HK-2 (cell line): ENCODE measurements at regions not wholly inside any gene's neighbourhood (a gene's known extent, or its start where the extent isn't known, plus 50 kb on each side); places are given as distances from the start of the nearest gene placed in this dataset.

Experiments used
- DNase-seq: peaks from one replicate; pipeline ENCODE4 v3.0.0-alpha.2; 2018; ENCODE audit not compliant: unreplicated experiment

DNA sequence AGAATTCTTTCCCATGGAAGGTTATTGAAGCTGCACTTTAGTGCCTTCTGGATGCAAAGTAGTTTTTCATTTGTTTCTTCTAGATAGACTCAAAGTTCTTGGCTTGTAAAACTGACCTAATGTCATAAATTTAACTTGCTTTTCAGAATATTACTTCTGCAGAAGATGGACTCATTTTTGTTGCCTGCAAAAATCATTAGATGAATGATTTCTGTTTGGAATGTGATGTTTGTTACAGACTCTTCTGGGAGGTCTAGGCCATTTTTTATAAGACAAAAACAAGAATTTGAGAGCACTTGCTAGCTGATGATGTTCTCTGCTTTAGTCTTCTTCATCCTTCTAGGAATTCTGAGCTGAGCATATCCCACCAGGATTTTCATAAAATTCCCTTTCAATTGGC, 308.6 kb upstream of the GIMD1 start:
- DNase-seq, result no peak

DNA sequence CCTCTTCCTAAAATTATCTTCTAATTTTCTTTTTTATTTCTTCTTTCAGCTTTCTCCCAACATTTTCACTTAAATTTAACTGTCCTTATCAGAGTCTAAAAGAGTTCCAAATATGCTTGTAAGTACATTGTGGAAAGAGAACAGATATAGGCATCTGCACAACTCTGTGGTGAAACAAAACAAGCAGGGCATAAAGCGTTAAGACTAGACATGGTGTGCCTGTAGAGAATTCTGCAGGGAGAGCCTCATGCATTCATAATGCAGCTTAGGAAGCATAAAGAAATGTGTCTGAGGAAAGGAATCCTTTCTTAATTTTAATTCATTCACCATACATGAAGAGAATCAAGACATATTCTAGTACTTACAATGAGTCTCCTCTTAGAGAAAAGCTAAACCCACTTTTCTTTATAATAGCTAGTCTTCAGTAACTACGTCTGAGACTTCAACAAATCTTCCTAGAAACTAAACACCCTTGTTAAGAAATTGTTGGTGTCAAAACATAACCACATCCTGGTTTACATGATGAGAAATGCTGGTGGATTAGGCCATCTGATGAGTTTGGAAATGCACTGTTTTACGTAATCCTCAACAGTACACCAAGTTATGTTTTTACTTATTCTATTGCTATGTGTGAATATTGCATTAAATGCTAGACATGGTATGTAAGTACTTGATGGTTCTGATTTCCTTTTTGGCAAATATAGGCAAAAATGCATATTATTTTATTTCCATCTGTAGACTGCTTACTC, 307.8 kb upstream of the GIMD1 start:
- no peak for DNase-seq

DNA sequence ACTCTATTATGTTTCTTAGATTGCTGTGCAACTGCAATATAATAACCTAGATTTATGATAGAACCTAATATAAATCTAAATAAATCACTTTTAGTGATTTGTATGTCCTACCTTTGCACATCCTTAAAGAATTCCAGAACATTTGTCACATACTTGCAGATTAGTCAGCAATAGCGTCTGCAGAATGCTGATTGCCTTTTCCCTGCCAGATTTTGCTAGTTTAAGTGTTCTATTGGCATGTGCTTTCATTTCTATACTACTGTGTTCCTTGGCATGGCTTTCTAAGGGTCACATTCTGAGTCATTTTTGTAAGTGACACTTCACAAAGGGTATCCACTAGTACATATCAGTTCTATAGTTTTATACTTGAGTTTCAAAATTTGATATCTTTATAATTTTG, 303.1 kb upstream of the GIMD1 start:
- no peak for DNase-seq

DNA sequence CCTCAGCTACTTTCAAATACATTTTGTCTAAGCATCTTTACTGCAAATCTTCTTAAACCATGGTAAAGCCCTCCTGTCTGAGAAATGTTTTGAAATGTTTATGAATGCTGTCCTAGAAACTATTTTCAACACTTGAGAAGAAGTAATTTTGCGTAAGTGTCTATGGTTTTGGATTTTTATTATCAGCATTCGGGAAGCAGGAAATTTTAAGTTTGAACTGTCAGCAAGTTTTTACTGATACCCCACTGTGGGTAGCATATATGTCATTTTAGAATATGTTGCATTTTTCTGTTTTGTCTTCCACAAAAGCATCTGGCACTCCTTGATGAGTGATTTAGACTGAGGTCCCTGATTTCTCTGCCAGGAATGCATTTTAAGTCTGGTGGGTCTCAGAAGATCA, 302.4 kb upstream of the GIMD1 start:
- no peak for DNase-seq

DNA sequence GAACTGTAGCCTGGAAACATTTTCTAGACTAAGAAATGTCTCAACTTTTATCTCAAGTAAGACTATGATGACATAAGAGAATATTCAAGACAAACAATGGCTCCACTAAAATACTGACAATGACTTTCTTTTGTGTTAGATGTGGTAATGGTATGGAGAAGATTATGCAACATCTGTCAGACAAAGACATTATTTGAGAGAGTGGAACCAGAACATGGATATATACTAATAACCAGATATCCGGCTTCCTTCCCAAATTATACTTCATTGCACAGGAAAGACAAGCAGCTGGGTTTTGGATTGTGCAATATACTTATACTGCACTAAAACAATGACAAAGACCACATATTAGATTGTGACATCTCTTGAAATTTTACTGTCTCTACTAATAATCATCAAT, 290.8 kb upstream of the GIMD1 start:
- no peak for DNase-seq

DNA sequence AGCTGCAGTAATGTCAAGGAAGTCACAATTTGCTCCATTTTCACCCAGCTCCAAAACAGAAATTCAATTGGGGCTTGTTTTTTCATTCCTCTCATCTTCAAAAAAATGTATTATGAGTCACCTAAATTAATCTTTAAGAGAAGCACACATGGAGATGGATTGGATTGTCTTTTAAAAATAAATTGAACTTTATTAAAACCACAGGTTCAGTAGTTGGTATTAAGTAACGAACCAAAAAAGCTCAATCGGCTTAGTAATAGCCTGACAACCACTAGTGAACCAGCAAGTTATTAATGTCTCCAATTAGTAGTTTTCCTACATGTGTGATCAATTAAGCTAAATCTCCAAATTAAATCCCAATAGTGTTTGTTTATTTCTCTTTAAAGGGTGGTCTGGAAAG, 283.5 kb upstream of the GIMD1 start:
- no peak for DNase-seq

DNA sequence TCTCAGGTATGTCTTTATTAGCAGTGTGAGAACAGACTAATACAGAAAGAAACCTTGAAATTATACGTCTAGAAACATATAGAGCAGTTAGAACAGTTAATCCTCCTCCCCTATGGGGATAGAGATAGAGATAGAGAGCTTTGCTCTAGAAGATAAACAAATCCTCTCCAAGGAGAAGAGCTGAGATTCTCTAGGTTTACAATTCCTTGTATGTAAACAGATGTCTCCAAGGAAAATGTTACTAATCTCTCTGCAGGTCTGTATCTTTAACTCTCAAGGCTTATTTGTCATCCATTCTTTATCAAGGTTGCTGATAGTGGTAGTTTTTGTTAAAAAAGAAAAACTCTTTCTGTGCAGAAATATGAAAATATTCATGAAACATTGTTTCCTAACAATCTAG, 282.1 kb upstream of the GIMD1 start:
- DNase-seq, result no peak

DNA sequence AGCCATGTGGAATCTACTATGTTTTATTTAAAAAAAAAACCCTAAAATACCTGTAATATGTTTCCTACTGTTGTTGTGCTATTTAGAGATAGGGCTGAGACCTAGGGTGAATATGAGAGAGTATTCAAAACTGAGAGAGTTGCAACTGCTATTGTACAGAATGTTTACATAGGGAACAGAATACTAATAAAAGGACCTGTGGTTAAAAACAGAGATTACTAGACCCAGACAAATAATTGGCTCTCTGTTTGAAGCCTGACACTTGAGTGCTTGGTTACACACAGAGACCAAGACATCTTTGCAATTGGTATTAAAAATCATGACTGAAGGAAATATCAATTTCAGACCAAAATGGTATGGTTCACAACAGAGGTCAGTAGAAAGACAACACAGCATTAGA, 278.9 kb upstream of the GIMD1 start:
- DNase-seq, result no peak

DNA sequence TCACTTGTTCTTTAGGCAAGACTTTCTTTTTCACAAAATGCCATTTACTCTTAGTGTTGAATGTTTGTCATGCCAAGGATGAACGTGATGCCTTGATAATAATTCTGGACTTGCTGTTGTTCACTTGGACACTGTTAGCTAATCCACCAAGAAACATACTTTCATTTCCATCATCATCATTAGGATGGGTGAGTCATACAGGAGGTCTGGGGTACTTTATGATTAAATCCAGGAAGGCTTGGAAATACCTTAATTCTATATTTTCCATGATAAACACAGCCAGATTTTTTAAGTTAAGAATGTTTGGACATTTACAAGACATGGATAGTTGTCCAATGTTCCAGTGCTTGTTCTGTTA, 260.7 kb upstream of the GIMD1 start:
- DNase-seq, result no peak

DNA sequence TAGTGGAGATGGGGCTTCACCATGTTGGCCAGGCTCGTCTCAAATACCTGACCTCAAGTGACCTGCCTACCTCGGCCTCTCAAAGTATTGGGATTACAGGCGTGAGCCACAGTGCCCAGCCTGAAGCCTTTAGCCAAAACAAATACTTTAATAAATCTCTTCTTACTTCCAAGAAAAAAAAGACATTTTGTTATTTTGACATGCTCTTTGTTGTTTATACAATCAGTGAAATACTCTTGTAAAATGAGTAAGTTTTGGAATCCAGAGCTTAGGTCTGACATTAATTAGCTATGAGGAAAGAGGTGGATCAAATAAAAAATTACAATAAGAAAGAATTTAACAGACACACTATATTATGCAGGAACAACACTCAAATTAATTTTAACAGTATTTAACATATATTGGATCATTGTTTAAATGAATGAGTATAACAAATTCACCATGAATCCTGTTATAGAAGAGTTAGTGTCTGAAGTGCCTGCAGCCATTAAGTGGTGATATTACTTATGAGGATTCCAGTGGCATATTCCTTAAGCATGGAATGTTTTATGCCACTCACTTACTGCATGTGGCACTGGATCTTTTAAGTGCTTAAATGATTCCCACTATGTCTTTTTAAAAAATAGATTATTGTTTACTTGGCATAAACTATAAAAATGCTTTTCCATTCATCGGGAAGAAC, 260.1 kb upstream of the GIMD1 start:
- no peak for DNase-seq

DNA sequence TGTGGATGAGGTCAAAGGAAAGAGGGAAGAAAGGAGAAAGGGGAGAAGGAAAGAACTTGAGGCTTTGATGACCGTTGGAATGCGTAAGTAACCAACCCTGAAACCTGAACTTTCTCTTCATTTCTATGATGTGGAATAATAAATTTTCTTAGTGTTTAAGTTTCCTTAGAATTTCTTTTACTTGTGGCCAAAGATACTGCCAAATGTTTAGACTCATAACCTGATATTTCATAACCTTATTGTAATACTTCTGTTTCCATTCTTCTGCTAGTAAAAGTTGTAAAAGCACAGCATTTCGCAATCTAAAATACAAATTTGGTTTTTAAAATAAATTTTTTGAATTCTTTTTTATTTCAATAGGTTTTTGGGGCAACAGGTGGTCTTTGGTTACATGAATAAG, 258.5 kb upstream of the GIMD1 start:
- no peak for DNase-seq

DNA sequence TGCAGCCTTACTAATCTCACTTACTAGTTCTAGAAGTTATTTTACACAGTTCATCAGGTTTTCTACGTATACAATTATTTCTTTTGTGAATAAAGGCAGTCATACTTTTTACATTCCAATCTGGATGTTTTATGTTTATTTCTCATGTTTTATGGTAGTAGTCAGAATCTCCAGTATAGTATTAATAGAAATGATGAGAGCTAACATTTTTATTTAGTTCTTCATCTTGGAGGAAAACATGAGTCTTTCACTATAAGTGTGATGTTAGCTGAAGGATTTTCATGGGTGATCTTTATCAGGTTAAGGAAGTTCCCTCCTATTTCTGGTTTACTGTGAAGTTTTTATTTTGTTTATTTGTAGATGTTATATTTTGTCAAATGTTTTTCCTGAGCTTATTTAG, 256.1 kb upstream of the GIMD1 start:
- DNase-seq, result no peak

DNA sequence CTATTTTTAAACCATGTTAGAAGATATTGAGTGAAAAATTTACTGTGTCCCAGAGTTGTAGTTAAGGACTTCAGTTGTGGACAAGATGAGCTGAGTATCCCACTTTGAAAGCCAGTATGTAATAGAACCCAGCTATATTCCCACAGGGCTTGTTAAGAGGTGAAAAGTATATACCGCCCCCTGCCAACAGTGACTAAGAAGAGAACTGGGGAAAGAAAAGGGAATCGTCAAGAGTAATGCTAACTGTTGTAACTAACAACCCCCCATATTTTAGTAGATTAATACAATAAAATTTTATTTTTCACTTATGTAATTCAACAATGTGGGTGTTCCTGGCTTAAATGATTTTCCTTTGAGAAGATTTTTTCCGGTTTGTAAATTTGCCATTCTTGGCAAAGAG, 250.4 kb upstream of the GIMD1 start:
- no peak for DNase-seq

DNA sequence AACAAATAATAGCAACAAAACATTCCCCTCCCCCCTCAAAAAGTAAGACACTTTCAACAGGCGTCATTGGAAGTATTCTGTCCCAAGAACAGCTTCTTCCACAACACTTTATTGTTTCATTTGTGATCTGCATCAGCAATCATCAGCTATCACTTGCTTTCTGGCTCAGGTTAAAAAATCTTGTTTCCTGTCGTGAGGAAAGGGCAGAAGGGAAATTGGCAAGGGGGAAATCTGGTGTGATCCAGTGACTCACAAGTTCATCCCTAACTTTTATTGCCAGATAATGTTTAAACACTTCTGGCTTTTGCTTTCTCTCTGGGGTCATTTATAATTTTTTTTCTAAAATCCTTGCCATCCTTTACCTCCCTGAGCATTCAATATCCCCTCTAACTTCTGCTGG, 247.4 kb upstream of the GIMD1 start:
- DNase-seq, result no peak

DNA sequence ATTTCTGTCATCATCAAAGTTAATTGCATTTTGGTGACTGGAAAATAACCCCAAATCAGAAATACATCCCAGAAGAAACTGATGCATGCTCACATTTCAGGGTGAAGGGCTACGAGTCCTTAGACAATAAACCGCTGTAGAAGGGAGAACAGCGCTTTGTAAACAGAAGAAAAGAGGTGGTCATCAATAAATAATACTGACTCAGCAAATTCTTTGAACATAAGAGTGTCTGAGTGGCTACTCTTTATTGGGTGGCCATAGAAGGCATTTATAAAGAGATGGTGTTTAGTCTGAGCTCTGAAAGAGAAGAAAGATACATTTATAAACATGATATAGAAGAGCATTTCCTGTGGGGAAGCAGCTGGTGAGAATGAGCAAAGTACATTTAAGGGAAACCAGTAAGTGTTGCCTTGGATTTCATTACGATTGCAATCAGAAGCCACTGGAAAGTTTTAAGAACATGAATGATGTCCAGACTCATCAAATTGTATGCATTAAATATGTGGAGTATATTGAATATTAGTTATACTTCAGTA, 246.9 kb upstream of the GIMD1 start:
- no peak for DNase-seq

DNA sequence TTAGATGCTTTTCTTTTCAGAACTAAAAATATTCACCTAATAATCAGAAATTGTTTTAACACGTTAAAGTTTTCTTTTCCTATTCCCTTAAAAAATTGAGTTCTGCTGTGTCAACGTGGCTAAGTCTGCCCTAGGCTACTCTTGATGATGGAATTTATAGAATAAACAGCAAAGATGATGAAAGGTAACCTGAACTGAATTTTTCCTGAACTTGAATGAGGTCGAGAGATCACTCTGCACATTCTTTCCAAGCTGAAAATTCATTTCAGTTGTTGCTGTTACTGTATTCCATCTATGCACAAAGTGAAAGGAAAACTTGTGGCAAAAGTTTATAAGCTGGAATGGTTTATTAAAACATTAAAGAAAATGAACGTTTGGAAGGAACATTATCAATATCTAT, 245.9 kb upstream of the GIMD1 start:
- no peak for DNase-seq

DNA sequence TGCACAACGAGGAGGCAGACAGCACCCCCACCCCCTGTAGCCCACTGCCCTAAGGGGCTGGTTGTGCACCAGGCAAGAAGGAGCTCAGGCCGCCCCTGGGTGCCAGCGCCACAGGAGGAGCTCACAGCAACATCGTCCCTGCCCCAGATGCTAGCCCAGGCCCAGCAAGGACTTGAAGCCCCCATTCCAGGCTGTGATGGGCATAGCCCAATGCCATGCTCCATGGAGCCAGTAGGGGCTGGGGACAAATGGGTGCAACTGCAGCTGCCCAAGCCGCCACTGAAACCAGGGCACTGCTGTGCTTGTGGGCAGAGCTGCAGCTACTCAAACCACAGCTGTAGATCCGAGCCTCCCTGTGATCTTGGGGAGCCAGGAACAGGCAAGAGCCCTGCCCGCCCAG, 241.3 kb upstream of the GIMD1 start:
- DNase-seq, result no peak

DNA sequence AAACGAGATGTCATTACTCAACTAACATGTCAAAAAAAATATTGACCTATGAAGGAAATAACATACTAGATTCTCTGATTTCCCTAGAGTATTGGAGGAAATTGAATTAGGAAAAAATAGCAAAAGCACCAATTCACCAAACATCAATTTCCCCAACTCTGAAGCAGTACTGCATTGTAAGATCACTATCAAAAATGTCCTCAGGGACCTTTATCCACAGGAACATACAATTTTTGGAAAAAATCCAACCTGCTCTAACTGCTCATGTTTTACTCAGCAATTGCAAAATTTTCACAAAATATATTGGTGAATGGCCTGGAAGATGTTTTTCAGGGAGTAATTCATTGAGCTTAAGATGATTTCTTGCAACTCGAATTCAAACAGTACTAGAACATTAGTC, 239.0 kb upstream of the GIMD1 start:
- no peak for DNase-seq

DNA sequence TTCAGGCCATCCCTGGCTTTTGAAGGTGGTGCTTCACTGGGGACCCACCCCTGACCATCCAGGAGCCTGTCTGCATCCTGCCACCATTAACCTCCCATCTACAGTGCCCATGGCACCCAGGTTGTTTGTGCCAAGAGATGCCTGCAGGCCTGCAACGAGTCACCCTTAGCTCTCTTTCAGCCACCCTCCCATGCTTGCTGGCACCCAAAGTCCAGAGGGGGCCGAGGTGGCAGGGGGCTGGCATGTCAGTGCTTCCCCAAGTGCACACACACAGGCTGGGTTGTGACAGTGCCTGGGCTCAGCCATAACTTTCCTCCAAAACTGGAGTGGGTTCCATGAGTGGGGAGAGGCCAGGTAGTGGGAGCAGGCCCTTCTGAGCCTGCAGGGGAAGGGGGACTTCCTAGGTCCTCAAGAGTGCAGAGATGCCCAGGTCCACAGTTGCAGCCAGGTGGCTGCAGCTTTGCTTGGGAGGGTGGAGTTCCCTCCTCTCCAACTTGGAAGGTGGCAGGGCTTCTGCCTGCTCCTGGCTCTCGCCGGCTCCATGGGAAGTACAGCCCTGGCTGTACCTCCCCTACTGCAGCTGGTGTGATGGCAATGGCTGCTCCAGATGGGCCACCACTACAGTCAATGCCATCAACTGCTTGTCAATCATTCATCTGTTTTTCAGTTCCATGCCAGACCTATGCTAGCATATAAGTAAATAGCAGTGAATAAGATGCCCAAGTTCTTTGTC, 235.9 kb upstream of the GIMD1 start:
- DNase-seq, result no peak

DNA sequence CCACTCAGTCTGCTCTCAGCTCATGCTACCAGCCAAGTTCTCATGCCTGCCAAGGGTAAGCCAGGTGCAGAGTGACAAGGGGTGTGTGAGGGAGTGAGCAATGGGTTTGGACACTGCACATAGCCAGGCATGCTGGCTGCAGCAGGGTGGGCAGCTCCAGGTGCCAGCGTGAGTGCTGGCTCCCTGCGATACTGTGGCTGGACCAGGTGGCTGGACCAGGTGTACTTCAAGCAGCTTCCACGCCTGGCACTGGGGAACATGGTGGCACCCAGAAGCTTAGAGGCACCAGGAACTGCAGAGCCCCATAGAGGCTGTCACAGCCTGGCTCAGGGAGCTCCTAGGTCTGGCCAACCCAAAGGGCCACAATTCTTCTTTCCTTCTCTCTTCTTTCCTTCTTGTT, 234.9 kb upstream of the GIMD1 start:
- no peak for DNase-seq

DNA sequence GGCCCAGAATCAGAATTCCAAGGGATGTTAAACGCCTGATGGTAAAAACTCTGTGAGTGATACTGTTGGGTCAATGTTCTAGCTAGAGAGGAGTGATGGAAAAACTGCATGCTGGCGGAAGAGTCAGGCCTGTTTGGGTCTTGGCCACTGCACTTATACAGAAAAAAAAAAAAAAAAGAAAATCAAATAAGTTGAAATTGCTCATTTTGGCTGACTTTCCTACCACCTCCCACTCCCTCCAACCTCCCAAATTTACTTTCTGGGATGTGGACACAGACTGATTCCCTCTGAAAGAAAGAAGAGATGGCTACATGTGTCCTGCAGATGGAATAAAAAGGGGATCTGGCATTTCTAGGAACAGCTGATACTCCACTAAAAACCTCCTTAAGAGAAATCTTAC, 234.1 kb upstream of the GIMD1 start:
- DNase-seq, result no peak

DNA sequence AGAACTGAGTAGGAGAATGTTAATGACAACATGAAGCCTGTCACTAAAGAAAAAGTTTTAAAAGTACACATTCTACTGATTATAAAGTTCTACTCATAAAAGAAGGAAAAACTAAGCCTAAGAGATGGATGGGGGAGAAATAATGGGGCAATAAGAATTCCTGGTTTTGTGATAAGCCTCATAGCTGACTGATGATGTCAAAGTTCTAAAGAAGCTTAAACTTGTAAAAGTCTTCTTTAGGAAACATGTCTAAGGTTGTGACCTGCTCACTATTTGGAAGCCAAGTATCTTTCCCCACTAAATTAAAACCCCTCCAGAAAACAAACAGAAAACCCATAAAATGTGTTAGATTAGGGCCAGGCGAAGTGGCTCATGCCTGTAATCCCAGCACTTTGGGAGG, 232.9 kb upstream of the GIMD1 start:
- no peak for DNase-seq

DNA sequence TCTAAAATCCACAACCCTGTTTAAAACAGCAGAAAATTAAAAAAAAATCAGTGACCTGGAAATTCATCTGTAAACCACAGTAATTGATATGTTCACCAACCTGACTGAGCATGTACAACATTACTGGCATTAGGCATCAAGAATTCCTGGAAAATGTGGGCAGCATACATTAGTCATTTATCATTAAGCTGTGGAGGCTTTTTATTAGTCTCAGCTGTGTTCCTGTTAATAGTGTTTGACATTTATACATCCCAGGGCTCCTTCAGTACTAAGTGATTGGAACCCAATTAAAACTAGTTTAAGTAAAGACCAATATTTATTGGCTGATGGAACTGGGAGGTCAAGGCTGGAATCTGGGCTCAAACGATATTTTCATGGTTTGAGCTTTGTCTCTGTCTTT, 227.3 kb upstream of the GIMD1 start:
- DNase-seq, result no peak
